ENCODE measurements at regions not wholly inside any gene's neighbourhood (a gene's known extent, or its start where the extent isn't known, plus 50 kb on each side); places are given as distances from the start of the nearest gene placed in this dataset.

DNA sequence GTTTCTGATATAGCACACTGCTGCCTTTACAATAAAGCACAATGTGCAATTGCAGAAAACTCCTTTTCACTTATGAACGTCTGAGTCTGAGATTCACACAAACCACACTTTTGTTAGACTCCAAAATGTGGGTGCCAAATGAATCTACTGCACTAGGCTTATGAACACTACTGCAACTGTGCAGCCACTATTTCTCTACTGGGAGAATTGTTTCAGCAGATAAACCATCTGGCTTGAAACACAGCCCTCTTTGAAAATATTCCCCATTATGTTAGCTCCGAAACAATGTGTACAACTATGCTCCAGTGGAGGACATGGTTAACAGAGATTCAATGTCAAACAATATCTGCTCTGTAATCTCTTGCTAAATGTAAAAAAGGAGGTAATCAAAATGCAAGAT lies 188.7 kb upstream of the ZEB2 start:
- TF ChIP-seq POLR2AphosphoS5 (IDR thresholded peaks at IDR 0.05; ENCODE audit: low read depth, low read length) (no peak), SIN3A (IDR thresholded peaks at IDR 0.05; ENCODE audit: borderline replicate concordance, insufficient read depth, low read depth, low read length) (no peak), TCF7L2 (IDR thresholded peaks at IDR 0.05; ENCODE audit: low read depth, low read length) (no peak)
- TF ChIP-seq, protein P1, sequence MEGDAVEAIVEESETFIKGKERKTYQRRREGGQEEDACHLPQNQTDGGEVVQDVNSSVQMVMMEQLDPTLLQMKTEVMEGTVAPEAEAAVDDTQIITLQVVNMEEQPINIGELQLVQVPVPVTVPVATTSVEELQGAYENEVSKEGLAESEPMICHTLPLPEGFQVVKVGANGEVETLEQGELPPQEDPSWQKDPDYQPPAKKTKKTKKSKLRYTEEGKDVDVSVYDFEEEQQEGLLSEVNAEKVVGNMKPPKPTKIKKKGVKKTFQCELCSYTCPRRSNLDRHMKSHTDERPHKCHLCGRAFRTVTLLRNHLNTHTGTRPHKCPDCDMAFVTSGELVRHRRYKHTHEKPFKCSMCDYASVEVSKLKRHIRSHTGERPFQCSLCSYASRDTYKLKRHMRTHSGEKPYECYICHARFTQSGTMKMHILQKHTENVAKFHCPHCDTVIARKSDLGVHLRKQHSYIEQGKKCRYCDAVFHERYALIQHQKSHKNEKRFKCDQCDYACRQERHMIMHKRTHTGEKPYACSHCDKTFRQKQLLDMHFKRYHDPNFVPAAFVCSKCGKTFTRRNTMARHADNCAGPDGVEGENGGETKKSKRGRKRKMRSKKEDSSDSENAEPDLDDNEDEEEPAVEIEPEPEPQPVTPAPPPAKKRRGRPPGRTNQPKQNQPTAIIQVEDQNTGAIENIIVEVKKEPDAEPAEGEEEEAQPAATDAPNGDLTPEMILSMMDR (IDR thresholded peaks at IDR 0.05), result no peak
- TF ChIP-seq, protein P2, sequence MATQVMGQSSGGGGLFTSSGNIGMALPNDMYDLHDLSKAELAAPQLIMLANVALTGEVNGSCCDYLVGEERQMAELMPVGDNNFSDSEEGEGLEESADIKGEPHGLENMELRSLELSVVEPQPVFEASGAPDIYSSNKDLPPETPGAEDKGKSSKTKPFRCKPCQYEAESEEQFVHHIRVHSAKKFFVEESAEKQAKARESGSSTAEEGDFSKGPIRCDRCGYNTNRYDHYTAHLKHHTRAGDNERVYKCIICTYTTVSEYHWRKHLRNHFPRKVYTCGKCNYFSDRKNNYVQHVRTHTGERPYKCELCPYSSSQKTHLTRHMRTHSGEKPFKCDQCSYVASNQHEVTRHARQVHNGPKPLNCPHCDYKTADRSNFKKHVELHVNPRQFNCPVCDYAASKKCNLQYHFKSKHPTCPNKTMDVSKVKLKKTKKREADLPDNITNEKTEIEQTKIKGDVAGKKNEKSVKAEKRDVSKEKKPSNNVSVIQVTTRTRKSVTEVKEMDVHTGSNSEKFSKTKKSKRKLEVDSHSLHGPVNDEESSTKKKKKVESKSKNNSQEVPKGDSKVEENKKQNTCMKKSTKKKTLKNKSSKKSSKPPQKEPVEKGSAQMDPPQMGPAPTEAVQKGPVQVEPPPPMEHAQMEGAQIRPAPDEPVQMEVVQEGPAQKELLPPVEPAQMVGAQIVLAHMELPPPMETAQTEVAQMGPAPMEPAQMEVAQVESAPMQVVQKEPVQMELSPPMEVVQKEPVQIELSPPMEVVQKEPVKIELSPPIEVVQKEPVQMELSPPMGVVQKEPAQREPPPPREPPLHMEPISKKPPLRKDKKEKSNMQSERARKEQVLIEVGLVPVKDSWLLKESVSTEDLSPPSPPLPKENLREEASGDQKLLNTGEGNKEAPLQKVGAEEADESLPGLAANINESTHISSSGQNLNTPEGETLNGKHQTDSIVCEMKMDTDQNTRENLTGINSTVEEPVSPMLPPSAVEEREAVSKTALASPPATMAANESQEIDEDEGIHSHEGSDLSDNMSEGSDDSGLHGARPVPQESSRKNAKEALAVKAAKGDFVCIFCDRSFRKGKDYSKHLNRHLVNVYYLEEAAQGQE (IDR thresholded peaks at IDR 0.05; ENCODE audit: insufficient read depth in 1 of 2, low read depth in 2 of 2, low read length in 1 of 2), result no peak
- no peak overlapping the region for H3K4me3 ChIP-seq (ENCODE audit: low read depth in 2 of 2, low read length in 2 of 2)
- H3K9me3 ChIP-seq (ENCODE audit: control insufficient read depth, insufficient read depth, low read depth, low read length), result no peaks in the 10 kb centered on the region
- DNase-seq (ENCODE audit: low read depth, low spot score), result no peak
- in situ Hi-C loops (cut with HindIII; ENCODE audit: low pct_unique_long_range_greater_than_20kb, low sequenced_read_pairs), result no loop called here
- intact Hi-C loops (cut with micrococcal nuclease; ENCODE audit: unreplicated experiment), result no loop called here
- H3K27ac ChIP-seq (ENCODE audit: low read length), result no peak overlapping the region
- H3K27me3 ChIP-seq (ENCODE audit: control insufficient read depth, insufficient read depth, low read length), result no peaks in the 10 kb centered on the region
- ATAC-seq, result no peak
- no peaks in the 10 kb centered on the region for H3K36me3 ChIP-seq (ENCODE audit: control insufficient read depth, insufficient read depth, low read length)
- ChIA-PET CTCF (no interaction called here), POLR2A (no interaction called here)
- BruUV-seq (replicated peaks), result no TSS peak
- no peaks in the 10 kb centered on the region for H3K4me1 ChIP-seq (ENCODE audit: control insufficient read depth, insufficient read depth, low read length)

DNA sequence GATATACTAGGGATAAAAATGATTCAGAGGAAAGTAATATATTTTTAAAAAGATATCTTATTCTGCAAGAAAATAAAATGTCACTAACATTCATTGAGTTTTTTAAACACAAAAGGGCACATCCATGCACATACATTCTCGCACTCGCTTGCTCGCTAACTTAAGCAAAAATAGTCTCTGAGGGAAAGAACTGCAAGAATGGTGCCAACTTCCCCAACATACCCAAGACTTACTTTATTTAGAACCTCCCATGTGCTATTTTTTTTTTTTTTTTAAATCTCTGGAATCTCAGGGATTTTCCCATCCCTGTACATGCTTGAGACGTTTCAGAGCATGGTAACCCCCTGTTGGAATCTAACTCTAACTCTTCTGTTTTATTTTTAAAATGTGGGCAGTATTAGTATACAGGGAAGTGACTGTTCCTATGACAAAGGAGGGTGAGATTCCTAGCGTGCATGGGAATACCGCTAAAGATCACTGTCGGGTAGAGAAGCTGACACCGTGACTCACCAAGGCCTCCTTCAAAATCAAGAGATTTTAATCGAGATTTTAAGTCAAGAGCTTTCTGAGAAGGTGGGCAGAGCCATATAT lies 187.9 kb upstream of the ZEB2 start:
- POLR2A ChIA-PET, result no interaction called here
- in situ Hi-C loops (cut with HindIII; ENCODE audit: low pct_unique_long_range_greater_than_20kb, low sequenced_read_pairs) (no loop called here), intact Hi-C loops (cut with micrococcal nuclease; ENCODE audit: unreplicated experiment) (no loop called here)
- BruUV-seq (replicated peaks), result no TSS peak
- H3K9me3 ChIP-seq (ENCODE audit: control insufficient read depth, insufficient read depth, low read depth, low read length), result no peaks in the 10 kb centered on the region
- CTCF ChIA-PET, result no interaction called here
- no peaks in the 10 kb centered on the region for H3K27me3 ChIP-seq (ENCODE audit: control insufficient read depth, insufficient read depth, low read length)
- ATAC-seq, result no peak
- no peak overlapping the region for H3K4me3 ChIP-seq (ENCODE audit: low read depth in 2 of 2, low read length in 2 of 2)
- H3K4me1 ChIP-seq (ENCODE audit: control insufficient read depth, insufficient read depth, low read length), result no peaks in the 10 kb centered on the region
- H3K27ac ChIP-seq (ENCODE audit: low read length), result no peak overlapping the region
- H3K36me3 ChIP-seq (ENCODE audit: control insufficient read depth, insufficient read depth, low read length), result no peaks in the 10 kb centered on the region
- TF ChIP-seq, protein P1 (IDR thresholded peaks at IDR 0.05), result no peak
- TF ChIP-seq TCF7L2 (IDR thresholded peaks at IDR 0.05; ENCODE audit: low read depth, low read length) (no peak), POLR2AphosphoS5 (IDR thresholded peaks at IDR 0.05; ENCODE audit: low read depth, low read length) (no peak), SIN3A (IDR thresholded peaks at IDR 0.05; ENCODE audit: borderline replicate concordance, insufficient read depth, low read depth, low read length) (no peak)
- TF ChIP-seq, protein P2 (IDR thresholded peaks at IDR 0.05; ENCODE audit: insufficient read depth in 1 of 2, low read depth in 2 of 2, low read length in 1 of 2), result no peak
- DNase-seq (ENCODE audit: low read depth, low spot score), result no peak
